ENCODE measurements at regions not wholly inside any gene's neighbourhood (a gene's known extent, or its start where the extent isn't known, plus 50 kb on each side); places are given as distances from the start of the nearest gene placed in this dataset.

DNA sequence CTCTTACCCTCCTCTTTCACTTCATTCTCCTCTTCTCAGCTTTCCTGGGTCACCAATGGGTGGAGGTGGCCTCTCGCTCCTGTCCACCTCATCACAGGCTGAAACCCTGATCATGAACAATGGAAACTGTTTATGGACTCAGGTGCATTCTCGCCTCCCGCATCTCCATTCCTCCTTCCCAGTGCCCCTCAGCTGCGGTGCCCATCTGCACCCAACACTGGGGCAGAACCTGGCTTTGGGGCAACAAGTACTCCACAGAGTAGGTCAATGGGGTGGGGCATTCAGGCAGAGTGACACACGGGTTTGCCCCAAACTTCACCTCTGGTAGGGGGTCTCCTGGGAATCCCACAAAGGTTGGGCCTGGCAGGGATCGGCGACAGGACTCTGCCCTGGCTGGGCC lies 199.5 kb downstream of the RTP5 start:
- no peak for TF ChIP-seq EZH2 (IDR thresholded peaks at IDR 0.05; ENCODE audit: borderline replicate concordance)
- TF ChIP-seq, protein P1, sequence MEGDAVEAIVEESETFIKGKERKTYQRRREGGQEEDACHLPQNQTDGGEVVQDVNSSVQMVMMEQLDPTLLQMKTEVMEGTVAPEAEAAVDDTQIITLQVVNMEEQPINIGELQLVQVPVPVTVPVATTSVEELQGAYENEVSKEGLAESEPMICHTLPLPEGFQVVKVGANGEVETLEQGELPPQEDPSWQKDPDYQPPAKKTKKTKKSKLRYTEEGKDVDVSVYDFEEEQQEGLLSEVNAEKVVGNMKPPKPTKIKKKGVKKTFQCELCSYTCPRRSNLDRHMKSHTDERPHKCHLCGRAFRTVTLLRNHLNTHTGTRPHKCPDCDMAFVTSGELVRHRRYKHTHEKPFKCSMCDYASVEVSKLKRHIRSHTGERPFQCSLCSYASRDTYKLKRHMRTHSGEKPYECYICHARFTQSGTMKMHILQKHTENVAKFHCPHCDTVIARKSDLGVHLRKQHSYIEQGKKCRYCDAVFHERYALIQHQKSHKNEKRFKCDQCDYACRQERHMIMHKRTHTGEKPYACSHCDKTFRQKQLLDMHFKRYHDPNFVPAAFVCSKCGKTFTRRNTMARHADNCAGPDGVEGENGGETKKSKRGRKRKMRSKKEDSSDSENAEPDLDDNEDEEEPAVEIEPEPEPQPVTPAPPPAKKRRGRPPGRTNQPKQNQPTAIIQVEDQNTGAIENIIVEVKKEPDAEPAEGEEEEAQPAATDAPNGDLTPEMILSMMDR (IDR thresholded peaks at IDR 0.05; ENCODE audit: poor library complexity), result no peak
